Osteoblast (primary cell): ENCODE measurements at regions not wholly inside any gene's neighbourhood (a gene's known extent, or its start where the extent isn't known, plus 50 kb on each side); places are given as distances from the start of the nearest gene placed in this dataset.

Experiments
- DNase-seq: peaks from one replicate; pipeline ENCODE4 v3.0.0; 2011; ENCODE audit warnings: low spot score, mixed read lengths; ENCODE audit not compliant: insufficient read length; ENCODE audit errors: missing footprints
- H2AFZ ChIP-seq: 2 replicates; pipeline ENCODE4 v1.6.0; 2011; ENCODE audit warnings: mild to moderate bottlenecking, low read length
- H3K27ac ChIP-seq: 2 replicates; pipeline ENCODE4 v1.5.1; 2011; ENCODE audit warnings: mild to moderate bottlenecking, low read depth, low read length, moderate library complexity
- H3K27me3 ChIP-seq: 2 replicates; pipeline ENCODE4 v1.6.0; 2012; ENCODE audit warnings: mild to moderate bottlenecking, control low read depth, inconsistent platforms, low read length, moderate library complexity; ENCODE audit not compliant: insufficient read depth
- H3K36me3 ChIP-seq: 2 replicates; pipeline ENCODE4 v1.5.1; 2011; ENCODE audit warnings: mild to moderate bottlenecking, low read length, control low read depth, moderate library complexity; ENCODE audit not compliant: insufficient read depth
- H3K4me1 ChIP-seq: 2 replicates; pipeline ENCODE4 v1.5.1; 2011; ENCODE audit warnings: mild to moderate bottlenecking, low read length, control low read depth, moderate library complexity; ENCODE audit not compliant: insufficient read depth
- H3K4me2 ChIP-seq: 2 replicates; pipeline ENCODE4 v1.6.0; 2011; ENCODE audit warnings: mild to moderate bottlenecking, low read length; ENCODE audit not compliant: insufficient read depth
- H3K4me3 ChIP-seq: fragments of 200-600 bp; sonication (generic); 3 replicates; pipeline ENCODE4 v1.5.1; 2012; ENCODE audit warnings: mild to moderate bottlenecking, low read length, inconsistent platforms; ENCODE audit not compliant: insufficient read depth
- H3K79me2 ChIP-seq: 2 replicates; pipeline ENCODE4 v1.6.0; 2012; ENCODE audit warnings: mild to moderate bottlenecking, low read length, control low read depth, inconsistent platforms; ENCODE audit not compliant: insufficient read depth
- H3K9me3 ChIP-seq: 2 replicates; pipeline ENCODE4 v1.5.1; 2011; ENCODE audit warnings: low read depth, low read length, control low read depth
- H4K20me1 ChIP-seq: 2 replicates; pipeline ENCODE4 v1.6.0; 2012; ENCODE audit warnings: mild to moderate bottlenecking, low read length, control low read depth; ENCODE audit not compliant: insufficient read depth
- TF ChIP-seq, protein P1 (sequence below): IDR thresholded peaks from 2 replicates; pipeline ENCODE4 v1.5.1; 2011; ENCODE audit warnings: mild to moderate bottlenecking, low read depth, low read length, moderate library complexity; ENCODE audit errors: extremely low read depth

DNA sequence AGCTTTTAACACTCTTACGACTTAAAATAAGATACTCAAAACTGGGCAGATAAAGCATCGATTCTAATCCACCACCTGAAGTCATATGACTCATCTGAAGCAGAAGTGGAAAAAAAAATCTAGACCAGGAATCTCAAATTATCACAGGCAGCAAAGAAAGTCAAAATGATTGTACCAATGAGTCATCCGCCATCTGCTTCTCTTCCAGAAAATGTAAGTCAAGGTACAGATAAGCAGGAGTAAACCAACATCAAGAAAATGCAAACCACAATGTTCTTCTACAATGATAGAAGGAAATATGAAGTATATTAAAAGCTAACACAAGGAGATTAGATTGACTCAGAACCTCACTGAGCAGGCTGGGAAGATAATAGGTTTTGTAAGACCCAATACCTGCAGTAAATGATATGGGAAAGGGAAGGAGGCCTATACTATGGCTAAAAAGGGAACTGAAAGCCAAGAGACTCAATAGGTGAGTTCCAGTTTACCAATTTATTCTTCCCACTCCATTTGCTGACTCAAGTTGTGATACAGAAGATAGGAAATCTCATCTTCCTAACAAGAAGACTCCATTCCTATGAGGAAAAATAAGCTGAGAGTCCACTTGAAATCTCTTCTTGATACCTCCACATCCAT lies 88.4 kb upstream of the TET2 start:
- Histone ChIP-seq H2AFZ (no peak overlapping the region), H3K4me1 (no peaks in the 10 kb centered on the region), H3K36me3 (no peaks in the 10 kb centered on the region), H3K4me3 (no peak overlapping the region), H3K4me2 (no peak overlapping the region), H4K20me1 (no peaks in the 10 kb centered on the region), H3K27me3 (no peaks in the 10 kb centered on the region), H3K79me2 (no peaks in the 10 kb centered on the region), H3K9me3 (no peaks in the 10 kb centered on the region), H3K27ac (no peak overlapping the region)
- TF ChIP-seq, protein P1, sequence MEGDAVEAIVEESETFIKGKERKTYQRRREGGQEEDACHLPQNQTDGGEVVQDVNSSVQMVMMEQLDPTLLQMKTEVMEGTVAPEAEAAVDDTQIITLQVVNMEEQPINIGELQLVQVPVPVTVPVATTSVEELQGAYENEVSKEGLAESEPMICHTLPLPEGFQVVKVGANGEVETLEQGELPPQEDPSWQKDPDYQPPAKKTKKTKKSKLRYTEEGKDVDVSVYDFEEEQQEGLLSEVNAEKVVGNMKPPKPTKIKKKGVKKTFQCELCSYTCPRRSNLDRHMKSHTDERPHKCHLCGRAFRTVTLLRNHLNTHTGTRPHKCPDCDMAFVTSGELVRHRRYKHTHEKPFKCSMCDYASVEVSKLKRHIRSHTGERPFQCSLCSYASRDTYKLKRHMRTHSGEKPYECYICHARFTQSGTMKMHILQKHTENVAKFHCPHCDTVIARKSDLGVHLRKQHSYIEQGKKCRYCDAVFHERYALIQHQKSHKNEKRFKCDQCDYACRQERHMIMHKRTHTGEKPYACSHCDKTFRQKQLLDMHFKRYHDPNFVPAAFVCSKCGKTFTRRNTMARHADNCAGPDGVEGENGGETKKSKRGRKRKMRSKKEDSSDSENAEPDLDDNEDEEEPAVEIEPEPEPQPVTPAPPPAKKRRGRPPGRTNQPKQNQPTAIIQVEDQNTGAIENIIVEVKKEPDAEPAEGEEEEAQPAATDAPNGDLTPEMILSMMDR, result no peak
- DNase-seq, result no peak

DNA sequence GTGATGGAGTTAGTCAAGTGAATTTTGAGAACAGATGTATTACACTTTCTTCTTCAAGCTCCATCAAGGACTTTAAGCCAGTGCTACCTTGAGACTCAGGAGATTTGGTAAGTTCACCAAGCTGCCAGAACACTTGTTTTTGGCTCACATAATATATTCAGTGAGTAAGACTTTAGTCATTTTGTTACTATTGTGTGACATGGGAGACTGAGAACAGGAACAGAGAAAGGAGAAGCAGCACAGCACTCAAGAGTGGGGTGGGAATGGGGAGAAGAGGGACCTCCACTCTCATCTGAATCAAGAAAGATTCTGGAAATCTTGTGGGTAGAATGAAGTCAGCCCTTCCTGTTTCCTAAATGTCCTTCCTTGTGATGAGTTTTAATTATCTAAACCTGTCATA lies 87.3 kb upstream of the TET2 start:
- H3K9me3 ChIP-seq, result no peaks in the 10 kb centered on the region
- no peaks in the 10 kb centered on the region for H3K4me1 ChIP-seq
- no peak overlapping the region for H2AFZ ChIP-seq
- H3K4me3 ChIP-seq, result no peak overlapping the region
- TF ChIP-seq, protein P1, result no peak
- H3K4me2 ChIP-seq, result no peak overlapping the region
- H3K27ac ChIP-seq, result no peak overlapping the region
- no peaks in the 10 kb centered on the region for H3K36me3 ChIP-seq
- no peaks in the 10 kb centered on the region for H3K27me3 ChIP-seq
- no peak for DNase-seq
- no peaks in the 10 kb centered on the region for H4K20me1 ChIP-seq
- no peaks in the 10 kb centered on the region for H3K79me2 ChIP-seq

DNA sequence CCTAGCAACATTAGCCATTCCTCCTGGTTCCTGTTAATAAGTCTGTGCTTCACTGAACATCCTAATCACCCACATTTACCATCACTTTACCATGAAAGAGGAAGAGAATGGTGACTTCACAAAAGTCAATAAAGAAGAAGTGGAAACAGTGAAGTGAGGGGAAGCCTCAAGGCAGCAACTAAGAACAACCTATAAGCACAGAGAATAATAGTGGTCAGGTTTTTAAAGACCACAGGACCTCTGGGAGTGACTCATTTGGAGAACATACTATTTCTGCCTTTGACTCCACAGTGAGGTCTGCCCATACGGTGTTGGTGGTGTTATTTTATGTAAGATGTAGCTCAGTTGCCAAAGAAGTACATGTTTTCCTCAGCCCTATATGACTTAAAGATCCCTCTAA lies 86.0 kb upstream of the TET2 start:
- Histone ChIP-seq H3K79me2 (no peaks in the 10 kb centered on the region), H3K36me3 (no peaks in the 10 kb centered on the region), H3K4me2 (no peak overlapping the region), H3K4me3 (no peak overlapping the region), H3K27me3 (no peaks in the 10 kb centered on the region), H4K20me1 (no peaks in the 10 kb centered on the region), H3K9me3 (no peaks in the 10 kb centered on the region), H3K27ac (no peak overlapping the region), H2AFZ (no peak overlapping the region), H3K4me1 (no peaks in the 10 kb centered on the region)
- DNase-seq, result no peak
- TF ChIP-seq, protein P1, result no peak

DNA sequence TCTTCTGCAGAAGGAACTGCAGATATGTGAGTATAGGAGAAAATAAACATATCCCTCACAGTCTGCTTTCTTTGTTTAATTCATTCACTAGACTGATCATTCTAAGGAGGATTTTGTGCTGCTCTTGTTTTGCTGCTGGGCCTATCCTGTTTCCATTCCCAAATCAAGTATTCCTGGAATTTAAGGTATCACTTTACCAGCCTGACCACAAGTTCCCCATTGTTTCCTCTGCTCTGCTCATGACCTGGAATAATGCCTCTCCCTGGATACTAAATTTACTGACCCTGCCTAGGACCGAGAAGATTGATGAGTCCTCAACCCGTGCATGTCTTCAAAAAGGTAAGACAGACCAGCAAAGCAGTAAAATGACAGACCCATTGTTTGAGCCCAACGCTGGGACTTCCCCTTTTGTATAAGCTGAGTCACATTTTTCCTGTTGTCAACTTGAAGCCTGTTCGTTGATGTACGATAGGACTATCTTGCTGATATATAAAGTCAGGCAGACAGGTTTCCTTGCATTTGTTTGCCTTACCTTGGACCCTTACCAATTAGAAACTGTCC lies 85.5 kb upstream of the TET2 start:
- Histone ChIP-seq H2AFZ (no peak overlapping the region), H3K27me3 (no peaks in the 10 kb centered on the region), H3K36me3 (no peaks in the 10 kb centered on the region), H3K27ac (no peak overlapping the region), H3K4me1 (no peaks in the 10 kb centered on the region), H4K20me1 (no peaks in the 10 kb centered on the region), H3K79me2 (no peaks in the 10 kb centered on the region), H3K4me2 (no peak overlapping the region), H3K4me3 (no peak overlapping the region), H3K9me3 (no peaks in the 10 kb centered on the region)
- TF ChIP-seq, protein P1, result no peak
- no peak for DNase-seq
